Renal pelvis (tissue), 1 donor: ENCODE measurements at regions not wholly inside any gene's neighbourhood (a gene's known extent, or its start where the extent isn't known, plus 50 kb on each side); places are given as distances from the start of the nearest gene placed in this dataset.

Experiments used
- DNase-seq: peaks from one replicate; pipeline ENCODE4 v3.0.0-alpha.2; 2013

DNA sequence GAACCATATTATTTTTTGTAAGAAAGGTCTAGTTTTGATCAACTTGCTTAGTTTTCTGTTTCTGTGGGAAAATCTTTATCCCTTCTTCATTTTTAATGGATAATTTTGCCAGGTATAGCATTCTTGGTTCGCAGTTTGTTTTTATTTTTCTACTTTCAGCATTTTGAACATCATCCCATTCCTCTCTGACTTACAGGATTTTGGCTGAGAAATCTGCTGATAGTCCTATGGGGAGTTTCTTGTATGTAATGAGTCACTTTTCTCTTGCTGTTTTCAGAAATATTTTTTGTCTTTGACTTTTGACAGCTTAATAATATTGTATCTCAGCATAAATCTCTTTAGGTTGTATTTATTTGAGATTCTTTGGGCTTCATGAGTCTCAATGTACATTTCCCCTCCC is 389.1 kb downstream of the PBX1 start:
- no peak for DNase-seq

- DNase-seq, result no peak
Observed at GRCh38 chr1:164937291-164937690, 378.3 kb downstream of the PBX1 start.

DNA sequence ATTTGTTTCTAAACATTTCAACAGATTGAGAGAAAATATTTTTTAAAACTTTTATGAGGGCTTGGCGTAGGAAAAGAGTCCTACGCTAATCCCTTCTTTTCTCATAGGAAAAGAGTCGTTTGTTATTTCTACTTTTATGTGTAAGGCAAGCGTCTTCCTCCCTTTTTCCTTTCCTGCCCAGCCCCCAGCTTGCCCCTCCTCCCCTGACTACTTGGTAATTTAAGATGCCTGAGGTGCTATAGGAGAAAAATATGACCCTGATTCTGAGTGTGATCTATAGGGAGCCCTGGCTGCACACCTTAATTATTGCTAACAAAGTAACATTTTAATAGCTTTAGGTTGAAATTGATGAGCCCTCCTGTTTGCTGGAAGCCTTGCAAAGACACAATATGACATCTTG is 373.6 kb downstream of the PBX1 start:
- DNase-seq, result no peak

DNA sequence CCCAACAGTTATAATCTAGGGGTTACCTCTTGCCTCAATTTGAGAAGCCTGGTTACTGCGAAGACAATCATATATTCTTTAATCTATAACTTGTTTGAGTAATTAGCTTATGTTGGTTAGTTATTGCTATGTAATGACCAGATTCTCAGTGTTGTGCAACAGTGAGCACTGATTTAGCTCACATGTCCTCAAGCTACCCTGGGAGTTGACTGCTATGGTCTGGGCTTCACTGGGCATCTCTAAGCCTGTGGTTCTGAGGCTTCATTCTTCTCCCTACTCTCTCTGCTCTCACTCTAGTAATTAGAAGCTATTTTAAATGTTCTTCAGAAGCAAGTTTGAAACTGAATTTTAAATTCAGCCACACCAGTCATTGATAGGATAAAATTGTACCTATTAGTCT is 371.8 kb downstream of the PBX1 start:
- no peak for DNase-seq

GRCh38 chr1:164930241-164930640 is 371.3 kb downstream of the PBX1 start:
- no peak for DNase-seq

DNA sequence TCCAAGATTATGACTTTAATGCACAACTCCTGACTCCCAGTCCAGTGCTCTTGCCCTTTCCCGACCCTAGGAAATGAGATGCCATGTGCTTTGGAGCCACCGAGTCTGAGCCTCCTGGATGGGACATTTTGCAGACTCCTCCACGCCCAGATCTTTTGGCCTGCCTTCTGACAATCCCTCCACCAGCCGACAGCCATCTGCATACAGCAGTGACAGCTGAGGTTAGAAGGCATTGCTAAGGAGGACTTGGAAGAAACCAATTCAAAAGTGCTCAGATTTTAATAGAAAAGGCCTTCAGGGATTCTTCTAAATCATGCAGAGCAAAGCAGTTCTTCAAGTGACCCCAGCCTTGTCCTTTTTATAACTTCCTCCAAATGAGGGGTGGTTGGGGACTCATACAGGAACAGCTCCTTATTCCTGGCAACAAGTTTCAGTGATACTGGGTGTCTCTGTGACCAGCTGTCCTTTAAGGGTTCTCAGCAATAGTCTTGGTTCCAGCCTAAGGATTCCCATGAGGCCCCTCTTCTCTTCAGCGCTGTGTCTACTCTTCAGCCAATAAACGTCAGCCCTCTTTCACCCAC is 369.3 kb downstream of the PBX1 start:
- no peak for DNase-seq

DNA sequence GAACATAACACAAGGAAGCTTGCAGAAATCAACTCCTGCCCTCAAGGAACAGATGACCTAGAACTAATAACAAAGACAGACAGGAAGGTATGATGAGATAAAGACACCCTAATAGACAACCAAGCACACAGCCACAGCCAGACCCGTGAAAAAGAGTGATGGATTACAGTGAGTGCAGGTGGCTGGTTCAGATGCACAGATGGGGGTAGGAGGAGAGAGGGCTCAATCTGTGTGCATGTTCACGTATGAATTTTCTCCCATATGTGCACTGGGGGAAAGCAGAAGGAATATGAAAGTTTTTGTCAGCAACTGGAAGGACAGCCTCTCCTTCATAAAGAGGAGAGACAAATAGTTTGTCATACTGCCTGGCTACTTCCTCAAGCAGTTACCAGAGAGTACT is 367.1 kb downstream of the PBX1 start:
- no peak for DNase-seq

- DNase-seq, result no peak
Observed at GRCh38 chr1:164922585-164922984, 363.6 kb downstream of the PBX1 start.

- no peak for DNase-seq
Observed at GRCh38 chr1:164921493-164921892, 362.5 kb downstream of the PBX1 start.

GRCh38 chr1:164918140-164918539 is 359.2 kb downstream of the PBX1 start:
- no peak for DNase-seq

GRCh38 chr1:164914208-164914607 is 355.2 kb downstream of the PBX1 start:
- no peak for DNase-seq

GRCh38 chr1:164912290-164912689 is 353.3 kb downstream of the PBX1 start:
- DNase-seq, result no peak

DNA sequence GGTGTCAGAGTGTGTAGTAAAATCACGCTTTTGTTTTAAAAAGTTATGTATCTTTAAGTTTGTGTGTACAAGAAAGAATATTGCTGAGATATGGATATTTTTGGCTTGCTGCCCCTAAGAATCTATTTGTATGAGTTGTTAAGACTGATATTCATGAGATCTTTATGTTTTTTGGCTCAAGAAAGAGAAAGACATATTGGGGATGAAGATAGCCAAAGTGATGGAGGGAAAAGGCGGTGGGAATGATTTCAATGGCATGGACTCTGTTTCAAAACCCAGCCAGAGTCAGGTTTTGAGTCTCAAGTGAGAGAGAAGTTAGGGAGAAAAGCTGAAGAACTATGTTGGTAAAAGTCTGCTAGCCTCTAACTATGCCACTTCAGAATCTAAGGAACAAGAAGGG is 351.7 kb downstream of the PBX1 start:
- no peak for DNase-seq

DNA sequence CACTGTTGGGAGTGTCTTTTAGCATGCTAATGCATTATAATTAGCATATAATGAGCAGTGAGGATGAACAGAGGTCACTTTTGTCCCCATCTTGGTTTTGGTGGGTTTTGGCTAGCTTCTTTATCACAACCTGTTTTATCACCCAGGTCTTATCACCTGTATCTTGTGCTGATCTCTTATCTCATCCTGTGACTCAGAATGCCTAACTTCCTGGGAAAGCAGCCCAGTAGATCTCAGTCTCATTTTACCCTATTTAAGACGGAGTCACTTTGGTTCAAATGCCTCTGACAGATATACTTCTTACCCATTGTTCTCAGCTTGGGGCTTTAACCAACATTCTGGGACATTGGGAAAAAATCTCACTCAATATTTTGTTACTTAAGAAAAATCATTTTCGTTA is 348.7 kb downstream of the PBX1 start:
- DNase-seq, result no peak

GRCh38 chr1:164905869-164906268 is 346.9 kb downstream of the PBX1 start:
- DNase-seq, result no peak

DNA sequence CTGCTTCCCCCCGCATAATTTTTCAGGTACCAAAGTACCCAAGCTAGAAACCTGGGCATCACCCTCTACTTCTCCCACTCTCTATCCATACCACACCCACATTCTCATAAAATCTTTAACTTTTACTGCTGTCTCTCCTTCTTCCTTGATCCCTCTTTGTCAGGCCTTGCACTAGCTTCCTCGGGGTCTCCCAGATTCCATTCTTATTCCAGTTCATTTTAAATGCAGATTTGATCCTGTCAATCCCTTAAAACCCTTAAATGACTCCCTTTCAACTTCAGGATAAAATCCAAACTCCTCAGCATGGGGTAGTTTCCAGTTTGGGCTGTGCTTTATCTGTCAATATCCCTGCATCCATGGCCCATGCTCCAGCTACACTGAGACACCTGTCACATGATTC is 343.5 kb downstream of the PBX1 start:
- no peak for DNase-seq
